Stimulated activated CD8-positive, alpha-beta memory T cell treated with anti-CD3 and anti-CD28 coated beads, Interleukin-7, amount 100 ng/mL, for 48 hours (primary cell): ENCODE measurements at regions not wholly inside any gene's neighbourhood (a gene's known extent, or its start where the extent isn't known, plus 50 kb on each side); places are given as distances from the start of the nearest gene placed in this dataset.

Source experiments
- DNase-seq, 2 donors: peaks; one replicate each; pipeline ENCODE4 v3.0.0-alpha.2; 2020; ENCODE audit warnings: low read depth in 1 of 2; ENCODE audit errors: extremely low read depth in 1 of 2

DNA sequence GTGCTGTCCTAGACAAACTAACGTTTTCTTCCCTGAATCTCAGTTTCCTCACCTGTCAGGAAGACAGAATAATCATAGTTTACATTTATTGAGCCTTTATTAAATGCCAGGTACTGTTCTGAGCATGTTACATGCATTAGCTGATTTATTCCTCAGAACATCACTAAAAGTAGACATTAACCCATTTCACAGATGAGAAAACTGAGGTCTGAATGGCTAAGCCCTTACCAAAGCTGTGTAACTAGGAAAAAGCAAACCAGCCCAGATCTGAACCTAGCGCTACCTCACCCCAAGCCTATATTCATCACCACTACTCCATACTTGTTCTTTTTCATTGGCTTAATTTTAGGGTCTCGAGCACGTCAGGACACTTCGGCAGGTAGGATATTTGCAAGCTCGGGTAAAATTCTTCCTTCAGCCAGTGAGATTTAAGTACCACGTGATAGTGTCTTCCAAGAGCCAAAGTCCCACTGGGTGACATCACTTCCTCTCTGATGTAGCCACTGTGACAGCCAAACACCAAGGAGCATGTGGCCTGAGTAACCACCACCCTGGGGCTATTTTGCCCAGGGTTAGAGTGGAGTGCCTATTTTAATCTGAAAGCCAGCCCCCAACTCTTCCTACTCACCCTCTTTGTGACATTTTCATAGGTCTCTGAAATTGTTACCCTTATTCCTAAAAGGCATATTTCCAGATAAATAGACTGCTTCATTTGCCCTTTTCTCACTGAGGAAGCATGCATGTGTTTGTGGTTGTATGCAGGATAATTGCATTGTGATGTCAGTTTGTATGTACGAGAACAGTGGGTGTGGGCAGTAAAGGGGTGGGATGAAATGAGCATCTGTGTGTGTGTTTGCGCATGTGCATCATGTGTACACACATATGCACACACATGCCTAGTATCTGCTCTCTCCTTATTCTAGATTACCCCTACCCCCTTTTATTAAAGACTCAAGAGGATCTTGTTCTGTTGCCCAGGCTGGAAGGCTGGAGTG lies 62.2 kb upstream of the WSCD2 start:
- no peak for DNase-seq

DNA sequence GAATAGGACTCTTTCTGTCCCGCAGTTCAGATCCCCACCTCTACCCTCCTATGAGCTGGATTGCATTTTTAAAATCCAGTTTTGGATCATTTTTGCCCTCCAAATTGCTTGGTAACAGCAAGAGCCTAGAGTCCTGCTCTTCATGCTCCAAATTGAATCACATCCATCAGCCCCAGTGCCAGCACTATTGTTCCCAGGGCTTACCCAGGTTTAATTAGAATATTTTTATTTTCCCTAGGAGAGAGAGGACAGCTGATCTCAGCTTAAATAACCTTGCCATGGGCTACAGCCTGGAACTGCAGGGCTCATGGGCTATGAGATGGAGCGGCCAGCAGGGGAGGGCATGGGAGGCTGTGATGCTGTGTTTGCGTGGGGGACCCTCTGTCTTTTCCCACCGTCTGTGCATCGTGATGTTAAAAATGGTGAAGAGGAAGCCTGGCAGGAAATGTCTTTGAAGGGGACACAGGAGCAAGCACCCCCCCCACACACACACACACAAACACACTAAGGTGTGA lies 59.4 kb upstream of the WSCD2 start:
- no peak for DNase-seq

DNA sequence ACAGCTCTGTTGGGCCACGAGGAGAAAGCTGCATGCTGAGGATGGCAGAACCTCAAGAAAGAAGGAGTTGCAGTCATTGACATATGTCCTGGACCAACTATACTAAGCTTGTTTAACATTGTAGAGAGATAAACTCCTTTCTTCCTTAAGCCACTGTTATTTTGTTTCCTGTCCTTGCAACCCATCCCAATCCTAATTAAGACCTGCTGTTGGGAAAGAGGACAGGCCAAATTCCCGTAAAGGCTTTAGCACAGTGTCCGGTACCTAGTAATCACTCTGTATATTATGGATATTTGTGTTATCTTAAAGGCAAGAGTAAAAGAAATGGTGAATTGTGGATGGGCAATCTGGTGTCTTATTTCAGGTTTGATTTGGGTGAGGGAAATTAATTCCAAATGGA lies 53.5 kb upstream of the WSCD2 start:
- DNase-seq, result no peak

GRCh38 chr12:108076556-108076955 lies 52.5 kb upstream of the WSCD2 start:
- no peak for DNase-seq

GRCh38 chr12:108078428-108078827 lies 50.7 kb upstream of the WSCD2 start:
- DNase-seq, result no peak
